GM10248 (cell line): ENCODE measurements at regions not wholly inside any gene's neighbourhood (a gene's known extent, or its start where the extent isn't known, plus 50 kb on each side); places are given as distances from the start of the nearest gene placed in this dataset.
"Not testable (repeated sequence)": the region's sequence is repeated elsewhere in the genome, so short reads cannot be mapped to it uniquely, and the experiment has no call there.

Experiments used
- CTCF ChIA-PET: fragments of 300-600 bp; sonication (Branson Sonifier 250); formaldehyde crosslinking; extraction: SDS; loops from one replicate; lab custom pipeline; 2021; ENCODE audit warnings: antibody characterized with exemption; lab: Yijun Ruan, JAX
- POLR2A ChIA-PET: fragments of 350-650 bp; sonication (Branson Sonifier 250); formaldehyde crosslinking; extraction: SDS; loops from one replicate; lab custom pipeline; 2020; ENCODE audit warnings: antibody characterized with exemption; lab: Yijun Ruan, JAX
- DNase-seq: peaks from one replicate; pipeline ENCODE4 v3.0.0; 2012; ENCODE audit errors: extremely low spot score
- CTCF ChIP-seq: IDR thresholded peaks from 2 replicates; pipeline ENCODE4 v1.5.1; 2012; ENCODE audit warnings: mild to moderate bottlenecking, low read depth; ENCODE audit errors: extremely low read depth, missing control alignments, control extremely low read depth

- DNase-seq, result no peak
- POLR2A ChIA-PET, result no interaction called here
- no peak for TF ChIP-seq CTCF
- CTCF ChIA-PET, result interaction anchor here (1.3 to 1.7 kb wide), 2 partner anchors 9 to 11 kb away, joined by 4 to 6 read pairs; no protein-coding TSS in a partner anchor
Observed at GRCh38 chr5:179405426-179406030, 60.3 kb upstream of the ADAMTS2 start.

- DNase-seq, result no peak
- POLR2A ChIA-PET, result no interaction called here
- TF ChIP-seq CTCF, result no peak
- CTCF ChIA-PET, result interaction anchor here (1.3 to 1.7 kb wide), 2 partner anchors 10 kb away, joined by 4 to 6 read pairs; no protein-coding TSS in a partner anchor
Observed at GRCh38 chr5:179405054-179405416, 59.8 kb upstream of the ADAMTS2 start.

- no peak for DNase-seq
- ChIA-PET POLR2A (no interaction called here), CTCF (interaction anchor here (1.7 kb wide), 1 partner anchor 10 kb away, joined by 4 read pairs; no protein-coding TSS in a partner anchor)
- no peak for TF ChIP-seq CTCF
Observed at GRCh38 chr5:179404321-179405053, 59.2 kb upstream of the ADAMTS2 start.

GRCh38 chr5:179403426-179404147, 58.3 kb upstream of the ADAMTS2 start:
- DNase-seq, result no peak
- CTCF ChIA-PET, result interaction anchor here (1.7 kb wide), 1 partner anchor 9 kb away, joined by 4 read pairs; no protein-coding TSS in a partner anchor
- POLR2A ChIA-PET, result no interaction called here
- TF ChIP-seq CTCF, result no peak

- DNase-seq, POLR2A ChIA-PET, CTCF ChIA-PET: not testable (repeated sequence)
Observed at GRCh38 chr5:179400435-179400834, 55.2 kb upstream of the ADAMTS2 start.

GRCh38 chr5:179400020-179400419, 54.8 kb upstream of the ADAMTS2 start:
- no peak for DNase-seq
- POLR2A ChIA-PET, result no interaction called here
- CTCF ChIA-PET, result no interaction called here
- no peak for TF ChIP-seq CTCF

GRCh38 chr5:179399327-179399726, 54.1 kb upstream of the ADAMTS2 start:
- POLR2A ChIA-PET, CTCF ChIA-PET, DNase-seq: not testable (repeated sequence)
